CMK (cell line): ENCODE measurements at regions not wholly inside any gene's neighbourhood (a gene's known extent, or its start where the extent isn't known, plus 50 kb on each side); places are given as distances from the start of the nearest gene placed in this dataset.
"Not testable (repeated sequence)": the region's sequence is repeated elsewhere in the genome, so short reads cannot be mapped to it uniquely, and the experiment has no call there.

Source experiments
- DNase-seq: peaks from one replicate; pipeline ENCODE4 v3.0.0-alpha.2; 2010; ENCODE audit warnings: low read depth

DNA sequence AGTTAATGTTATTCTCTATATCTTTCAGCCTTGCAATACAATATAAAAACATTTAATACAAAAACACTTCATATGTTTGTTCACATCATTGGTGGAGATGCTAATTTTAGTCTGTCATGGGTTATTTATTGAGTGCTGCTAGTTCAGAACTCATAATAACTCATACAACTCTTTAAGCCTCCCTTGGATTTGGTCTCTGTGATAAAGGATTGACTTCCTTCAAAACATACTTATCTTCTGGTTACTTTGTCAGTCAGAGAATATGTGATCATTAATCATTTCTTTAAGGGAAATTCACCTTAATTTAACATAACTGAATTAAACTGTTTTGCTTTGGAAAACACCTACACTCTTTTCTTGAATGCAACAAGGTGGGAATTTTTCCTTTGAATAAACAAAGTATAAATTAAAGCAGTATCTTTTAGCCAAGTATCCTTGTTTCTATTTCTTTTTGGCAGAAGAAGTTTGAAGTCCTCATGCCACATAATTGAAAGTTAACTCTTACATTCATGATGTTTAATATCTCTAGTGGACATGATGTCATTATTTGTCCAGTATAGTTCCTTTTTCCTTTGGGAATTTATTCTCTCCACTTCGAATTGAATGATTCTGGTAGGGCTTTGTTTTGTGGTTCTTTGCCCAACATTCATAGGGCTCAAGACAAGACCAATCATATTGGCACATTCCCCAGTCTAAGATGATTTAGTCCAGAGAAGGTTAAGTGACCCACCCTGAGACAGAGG lies 133.2 kb upstream of the CENPW start:
- DNase-seq, result no peak

GRCh38 chr6:126210398-126211075 lies 129.4 kb upstream of the CENPW start:
- DNase-seq, result no peak

- DNase-seq, result no peak
These were observed 122.4 kb upstream of the CENPW start for GRCh38 chr6:126217497-126217896.

DNA sequence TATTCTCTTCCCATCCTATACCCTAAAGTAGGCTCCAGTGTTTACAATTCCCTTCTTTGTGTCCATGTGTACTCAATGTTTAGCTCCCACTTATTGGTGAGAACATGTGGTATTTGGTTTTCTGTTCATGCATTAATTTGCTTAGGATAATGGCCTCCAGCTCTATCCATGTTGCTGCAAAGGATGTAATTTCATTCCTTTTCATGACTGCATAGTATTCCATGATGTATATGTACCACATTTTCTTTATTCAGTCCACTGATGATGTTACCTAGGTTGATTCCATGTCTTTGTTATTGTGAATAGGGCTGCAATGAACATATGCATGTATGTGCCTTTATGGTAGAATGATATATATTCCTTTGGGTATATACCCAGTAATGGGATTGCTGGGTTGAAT lies 119.0 kb upstream of the CENPW start:
- DNase-seq, result not testable (repeated sequence)

GRCh38 chr6:126227833-126228702 lies 111.8 kb upstream of the CENPW start:
- no peak for DNase-seq

GRCh38 chr6:126232671-126233070 lies 107.2 kb upstream of the CENPW start:
- DNase-seq, result no peak

DNA sequence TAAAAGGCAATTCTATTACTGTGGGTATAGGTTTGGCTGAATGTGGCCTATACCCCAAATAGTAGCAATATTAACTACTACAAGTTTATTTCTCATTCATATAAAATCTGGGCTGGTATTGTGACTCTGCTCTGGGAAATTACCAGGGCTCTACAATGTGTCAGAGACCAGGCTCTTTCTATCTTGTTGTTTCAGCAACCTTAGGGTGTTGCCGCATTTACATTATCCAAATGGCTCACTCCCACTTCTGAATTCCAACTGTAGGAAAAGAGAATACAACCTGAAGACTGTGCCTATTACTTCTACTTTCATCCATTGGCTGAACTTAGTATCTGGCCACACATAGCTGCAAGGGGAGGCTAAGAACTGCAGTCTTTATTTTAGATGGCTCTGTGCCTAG lies 106.7 kb upstream of the CENPW start:
- DNase-seq, result no peak

- DNase-seq, result no peak
These were observed 104.6 kb upstream of the CENPW start for GRCh38 chr6:126235363-126235762.

DNA sequence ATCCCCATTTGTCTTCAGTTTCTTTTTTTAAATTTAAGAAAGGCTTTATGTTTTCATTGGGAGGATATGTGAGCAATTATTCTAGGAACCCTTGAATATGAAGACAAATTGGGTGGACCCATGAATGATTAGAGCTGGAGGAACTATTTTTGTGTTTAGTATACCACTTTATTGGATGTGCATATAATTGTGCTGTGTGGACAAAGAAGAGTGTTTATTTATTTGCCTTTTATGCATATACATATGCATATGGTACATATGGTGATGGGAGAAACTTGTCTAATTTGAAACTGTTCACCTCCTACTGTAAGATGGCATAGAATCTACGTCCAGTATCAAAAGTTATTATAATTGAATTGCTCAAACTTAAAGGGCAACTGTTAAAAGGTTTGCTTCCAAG lies 94.8 kb upstream of the CENPW start:
- DNase-seq, result no peak

- no peak for DNase-seq
These were observed 87.8 kb upstream of the CENPW start for GRCh38 chr6:126252154-126252553.

DNA sequence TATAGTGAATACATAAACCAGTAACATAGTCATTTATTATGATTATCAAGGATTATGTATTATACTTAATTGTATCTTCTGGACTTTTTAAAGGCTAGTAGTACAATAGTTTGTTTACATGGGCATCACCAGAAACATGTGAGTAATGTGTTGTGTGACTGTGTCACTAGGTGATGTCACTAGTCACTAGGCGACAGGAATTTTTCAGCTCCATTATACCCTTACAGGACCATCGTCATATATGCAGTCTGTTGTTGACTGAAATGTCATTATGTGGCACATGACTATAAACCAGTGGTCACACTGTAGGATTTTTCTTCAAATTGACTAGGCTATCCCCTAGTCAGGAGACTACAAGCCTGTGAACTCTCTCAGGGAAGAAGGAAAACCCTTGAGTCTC lies 86.5 kb upstream of the CENPW start:
- DNase-seq, result no peak

GRCh38 chr6:126258150-126258549 lies 81.8 kb upstream of the CENPW start:
- no peak for DNase-seq

- no peak for DNase-seq
These were observed 78.0 kb upstream of the CENPW start for GRCh38 chr6:126261792-126262421.

- DNase-seq, result no peak
These were observed 75.7 kb upstream of the CENPW start for GRCh38 chr6:126264265-126264664.

DNA sequence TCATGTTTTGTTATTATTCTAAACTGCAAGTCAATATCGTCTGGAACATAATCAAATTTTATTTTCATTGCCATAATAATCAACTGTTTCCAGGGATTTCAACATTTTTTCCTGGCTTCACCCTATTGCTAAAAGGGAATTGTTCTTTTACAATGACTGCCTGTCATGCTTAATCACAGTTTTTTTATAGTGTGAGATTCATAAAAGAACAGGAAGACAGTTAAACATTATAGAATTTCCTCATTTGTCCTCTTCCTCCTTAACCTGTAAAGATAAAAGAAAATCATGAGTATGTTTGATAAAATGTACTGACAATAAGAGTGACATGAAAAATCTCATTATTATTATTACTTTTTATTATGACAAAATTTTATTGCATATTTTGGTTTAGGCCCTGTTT lies 73.3 kb upstream of the CENPW start:
- no peak for DNase-seq

DNA sequence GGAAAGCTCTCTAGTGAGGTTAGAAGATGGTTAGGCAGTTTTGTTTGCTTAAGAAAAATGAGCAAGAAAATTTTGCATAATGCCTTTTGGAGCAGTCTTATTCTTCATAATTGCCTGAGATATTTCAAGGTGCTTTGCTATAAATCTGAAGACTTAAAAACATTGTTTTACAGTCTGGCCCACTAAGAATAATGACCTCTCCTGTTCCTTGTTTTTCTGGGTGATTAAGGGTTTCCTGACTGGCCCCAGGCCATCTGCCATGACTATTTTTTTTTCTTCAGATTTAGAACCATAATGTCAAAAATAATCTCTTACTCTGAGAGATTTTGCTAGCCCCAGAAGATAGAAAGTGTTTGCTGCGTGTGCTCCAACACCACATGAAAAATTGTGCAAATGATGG lies 72.3 kb upstream of the CENPW start:
- no peak for DNase-seq

GRCh38 chr6:126268092-126268491 lies 71.8 kb upstream of the CENPW start:
- no peak for DNase-seq

DNA sequence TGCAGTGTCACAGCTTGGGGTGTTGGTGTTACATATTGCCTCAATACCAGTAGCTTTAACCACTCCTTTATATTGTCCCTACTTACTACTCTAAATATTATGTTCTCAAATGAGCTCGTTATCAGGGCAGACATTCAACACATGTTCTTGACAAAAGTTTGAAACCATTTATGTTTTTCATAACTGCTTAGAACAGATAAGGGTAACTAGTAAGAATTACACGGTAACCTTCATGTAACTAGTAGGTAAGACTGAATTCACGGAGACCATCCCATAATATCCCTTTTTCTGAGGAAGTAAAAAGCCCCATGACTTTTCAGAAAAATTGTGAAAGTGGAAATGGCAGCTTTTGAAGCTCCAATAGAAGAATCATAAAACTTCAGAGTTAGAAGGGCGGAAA lies 59.6 kb upstream of the CENPW start:
- DNase-seq, result no peak

GRCh38 chr6:126285871-126286365 lies 54.0 kb upstream of the CENPW start:
- DNase-seq, result no peak
